GM23338 (cell line): ENCODE measurements at regions not wholly inside any gene's neighbourhood (a gene's known extent, or its start where the extent isn't known, plus 50 kb on each side); places are given as distances from the start of the nearest gene placed in this dataset.

Experiments used
- ATAC-seq: fragments of 200-7000 bp; cut with Tn5 transposase; 3 replicates; pipeline ENCODE4 v1.9.1; 2020
- DNase-seq: peaks from one replicate; pipeline ENCODE4 v3.0.0-alpha.2; 2015; ENCODE audit warnings: low spot score
- H2AFZ ChIP-seq: fragments of 200-600 bp; sonication (generic); 2 replicates; pipeline ENCODE4 v1.8.0; 2016; ENCODE audit warnings: antibody characterized with exemption, mild to moderate bottlenecking, moderate library complexity
- H3F3A ChIP-seq: fragments of 200-600 bp; sonication (generic); replicated peaks from 2 replicates; pipeline ENCODE4 v1.8.0; 2017; ENCODE audit warnings: antibody characterized with exemption, mixed run types, low read depth
- H3K27ac ChIP-seq: fragments of 200-600 bp; sonication (generic); 2 replicates; pipeline ENCODE4 v1.6.1; 2016; ENCODE audit warnings: low read depth
- H3K27me3 ChIP-seq: fragments of 200-600 bp; sonication (generic); 2 replicates; pipeline ENCODE4 v1.8.0; 2016; ENCODE audit warnings: mild to moderate bottlenecking, mixed run types, moderate library complexity; ENCODE audit not compliant: insufficient read depth
- H3K36me3 ChIP-seq: fragments of 200-600 bp; sonication (generic); 2 replicates; pipeline ENCODE4 v1.8.0; 2016; ENCODE audit warnings: mild to moderate bottlenecking; ENCODE audit not compliant: insufficient read depth
- H3K4me1 ChIP-seq: fragments of 200-600 bp; sonication (generic); 2 replicates; pipeline ENCODE4 v1.8.0; 2016; ENCODE audit warnings: mild to moderate bottlenecking, moderate library complexity; ENCODE audit not compliant: insufficient read depth
- H3K4me2 ChIP-seq: fragments of 200-600 bp; sonication (generic); 2 replicates; pipeline ENCODE4 v1.7.1; 2017; ENCODE audit warnings: mixed run types
- H3K4me3 ChIP-seq: fragments of 200-600 bp; sonication (generic); 2 replicates; pipeline ENCODE4 v1.6.1; 2016; ENCODE audit warnings: mixed run types
- H3K79me2 ChIP-seq: fragments of 200-600 bp; sonication (generic); replicated peaks from 2 replicates; pipeline ENCODE4 v1.8.0; 2017; ENCODE audit warnings: mild to moderate bottlenecking; ENCODE audit not compliant: insufficient read depth
- H3K9me2 ChIP-seq: fragments of 200-600 bp; sonication (generic); 2 replicates; pipeline ENCODE4 v1.8.0; 2017; ENCODE audit not compliant: insufficient read depth
- H4K20me1 ChIP-seq: fragments of 200-600 bp; sonication (generic); replicated peaks from 2 replicates; pipeline ENCODE4 v1.8.0; 2017; ENCODE audit warnings: mild to moderate bottlenecking; ENCODE audit not compliant: insufficient read depth
- H3K27ac Mint-ChIP-seq: 2 replicates; pipeline ENCODE4 v1.8.0; 2020; ENCODE audit warnings: inconsistent platforms, mild to moderate bottlenecking, moderate library complexity, mixed read lengths
- H3K27me3 Mint-ChIP-seq: 3 replicates; pipeline ENCODE4 v1.8.0; 2022; ENCODE audit warnings: low read depth, mild to moderate bottlenecking, moderate library complexity, mixed read lengths, inconsistent platforms; ENCODE audit not compliant: insufficient read depth, poor library complexity
- H3K36me3 Mint-ChIP-seq: 3 replicates; pipeline ENCODE4 v1.8.0; 2021; ENCODE audit warnings: low read depth, mild to moderate bottlenecking, inconsistent platforms, moderate library complexity, mixed read lengths
- H3K4me1 Mint-ChIP-seq: 3 replicates; pipeline ENCODE4 v1.8.0; 2020; ENCODE audit warnings: mild to moderate bottlenecking, inconsistent platforms, mixed read lengths
- H3K4me3 Mint-ChIP-seq: 3 replicates; pipeline ENCODE4 v1.8.0; 2021; ENCODE audit warnings: moderate library complexity, mild to moderate bottlenecking, inconsistent platforms, mixed read lengths
- H3K9me3 Mint-ChIP-seq: 3 replicates; pipeline ENCODE4 v1.8.0; 2020; ENCODE audit warnings: moderate library complexity, mild to moderate bottlenecking, inconsistent platforms, mixed read lengths
- CREB1 ChIP-seq: fragments of 250-450 bp; sonication (Bioruptor Pico); IDR thresholded peaks from 2 replicates; pipeline ENCODE4 v1.5.0; 2020; ENCODE audit warnings: low read depth, mild to moderate bottlenecking, moderate library complexity
- CTCF ChIP-seq, 2 experiments: fragments of 200-600 bp in 1 of 2; sonication (generic) in 1 of 2; conservative IDR thresholded peaks; 2 replicates each; pipeline versions ENCODE4 v1.5.1 to v1.6.1; 2016 to 2017; ENCODE audit warnings: antibody characterized with exemption in 2 of 2, low read depth in 2 of 2, mild to moderate bottlenecking in 2 of 2, moderate library complexity in 1 of 2
- ETS1 ChIP-seq: IDR thresholded peaks from 2 replicates; pipeline ENCODE4 v1.6.1; 2016; ENCODE audit warnings: antibody characterized with exemption
- EZH2 ChIP-seq: fragments of 200-600 bp; sonication (generic); IDR thresholded peaks from one replicate; pipeline ENCODE4 v1.8.0; 2017; ENCODE audit warnings: antibody characterized with exemption, mild to moderate bottlenecking, low read depth; ENCODE audit not compliant: unreplicated experiment
- NANOG ChIP-seq: IDR thresholded peaks from 2 replicates; pipeline ENCODE4 v1.6.1; 2016; ENCODE audit warnings: antibody characterized with exemption, borderline replicate concordance
- POLR2AphosphoS5 ChIP-seq: IDR thresholded peaks from 2 replicates; pipeline ENCODE4 v1.6.1; 2016; ENCODE audit warnings: antibody characterized with exemption, low read depth
- REST ChIP-seq: IDR thresholded peaks from one replicate; pipeline ENCODE4 v1.6.1; 2018; ENCODE audit warnings: antibody characterized with exemption; ENCODE audit not compliant: unreplicated experiment
- STAT1 ChIP-seq: IDR thresholded peaks from one replicate; pipeline ENCODE4 v1.6.1; 2016; ENCODE audit warnings: antibody characterized with exemption; ENCODE audit not compliant: unreplicated experiment
- ZNF114 ChIP-seq: fragments of 250-450 bp; sonication (Bioruptor Pico); IDR thresholded peaks from 2 replicates; pipeline ENCODE4 v1.5.0; 2020; ENCODE audit warnings: mild to moderate bottlenecking, moderate library complexity
- ZNF331 ChIP-seq: fragments of 250-450 bp; sonication (Bioruptor Pico); IDR thresholded peaks from 2 replicates; pipeline ENCODE4 v1.5.0; 2020; ENCODE audit warnings: low read depth, mild to moderate bottlenecking, moderate library complexity
- TF ChIP-seq, protein P1 (sequence below): fragments of 250-450 bp; sonication (Bioruptor Pico); IDR thresholded peaks from 2 replicates; pipeline ENCODE4 v1.5.0; 2020; ENCODE audit warnings: mild to moderate bottlenecking, moderate library complexity

DNA sequence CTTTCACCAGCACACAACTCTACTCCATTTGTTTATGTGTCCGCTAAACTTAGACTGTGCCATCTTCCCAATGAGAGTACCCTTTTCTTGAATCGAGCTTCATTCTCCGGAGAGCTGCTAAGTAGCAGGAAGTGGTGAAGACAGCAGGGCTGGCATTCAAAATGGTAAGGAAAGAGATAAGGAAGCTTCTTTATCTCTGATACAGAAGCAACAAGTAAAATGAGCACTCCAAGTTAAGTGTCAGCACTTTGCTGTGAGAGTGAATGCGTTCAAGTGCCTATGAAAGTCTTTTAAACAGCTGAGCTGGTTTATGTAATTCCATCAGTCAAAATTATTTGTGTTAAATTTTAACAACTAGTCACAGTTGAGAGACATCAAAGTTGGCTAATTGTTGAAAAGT lies 386.8 kb upstream of the PTPRD start (continued):
- TF ChIP-seq, protein P1, sequence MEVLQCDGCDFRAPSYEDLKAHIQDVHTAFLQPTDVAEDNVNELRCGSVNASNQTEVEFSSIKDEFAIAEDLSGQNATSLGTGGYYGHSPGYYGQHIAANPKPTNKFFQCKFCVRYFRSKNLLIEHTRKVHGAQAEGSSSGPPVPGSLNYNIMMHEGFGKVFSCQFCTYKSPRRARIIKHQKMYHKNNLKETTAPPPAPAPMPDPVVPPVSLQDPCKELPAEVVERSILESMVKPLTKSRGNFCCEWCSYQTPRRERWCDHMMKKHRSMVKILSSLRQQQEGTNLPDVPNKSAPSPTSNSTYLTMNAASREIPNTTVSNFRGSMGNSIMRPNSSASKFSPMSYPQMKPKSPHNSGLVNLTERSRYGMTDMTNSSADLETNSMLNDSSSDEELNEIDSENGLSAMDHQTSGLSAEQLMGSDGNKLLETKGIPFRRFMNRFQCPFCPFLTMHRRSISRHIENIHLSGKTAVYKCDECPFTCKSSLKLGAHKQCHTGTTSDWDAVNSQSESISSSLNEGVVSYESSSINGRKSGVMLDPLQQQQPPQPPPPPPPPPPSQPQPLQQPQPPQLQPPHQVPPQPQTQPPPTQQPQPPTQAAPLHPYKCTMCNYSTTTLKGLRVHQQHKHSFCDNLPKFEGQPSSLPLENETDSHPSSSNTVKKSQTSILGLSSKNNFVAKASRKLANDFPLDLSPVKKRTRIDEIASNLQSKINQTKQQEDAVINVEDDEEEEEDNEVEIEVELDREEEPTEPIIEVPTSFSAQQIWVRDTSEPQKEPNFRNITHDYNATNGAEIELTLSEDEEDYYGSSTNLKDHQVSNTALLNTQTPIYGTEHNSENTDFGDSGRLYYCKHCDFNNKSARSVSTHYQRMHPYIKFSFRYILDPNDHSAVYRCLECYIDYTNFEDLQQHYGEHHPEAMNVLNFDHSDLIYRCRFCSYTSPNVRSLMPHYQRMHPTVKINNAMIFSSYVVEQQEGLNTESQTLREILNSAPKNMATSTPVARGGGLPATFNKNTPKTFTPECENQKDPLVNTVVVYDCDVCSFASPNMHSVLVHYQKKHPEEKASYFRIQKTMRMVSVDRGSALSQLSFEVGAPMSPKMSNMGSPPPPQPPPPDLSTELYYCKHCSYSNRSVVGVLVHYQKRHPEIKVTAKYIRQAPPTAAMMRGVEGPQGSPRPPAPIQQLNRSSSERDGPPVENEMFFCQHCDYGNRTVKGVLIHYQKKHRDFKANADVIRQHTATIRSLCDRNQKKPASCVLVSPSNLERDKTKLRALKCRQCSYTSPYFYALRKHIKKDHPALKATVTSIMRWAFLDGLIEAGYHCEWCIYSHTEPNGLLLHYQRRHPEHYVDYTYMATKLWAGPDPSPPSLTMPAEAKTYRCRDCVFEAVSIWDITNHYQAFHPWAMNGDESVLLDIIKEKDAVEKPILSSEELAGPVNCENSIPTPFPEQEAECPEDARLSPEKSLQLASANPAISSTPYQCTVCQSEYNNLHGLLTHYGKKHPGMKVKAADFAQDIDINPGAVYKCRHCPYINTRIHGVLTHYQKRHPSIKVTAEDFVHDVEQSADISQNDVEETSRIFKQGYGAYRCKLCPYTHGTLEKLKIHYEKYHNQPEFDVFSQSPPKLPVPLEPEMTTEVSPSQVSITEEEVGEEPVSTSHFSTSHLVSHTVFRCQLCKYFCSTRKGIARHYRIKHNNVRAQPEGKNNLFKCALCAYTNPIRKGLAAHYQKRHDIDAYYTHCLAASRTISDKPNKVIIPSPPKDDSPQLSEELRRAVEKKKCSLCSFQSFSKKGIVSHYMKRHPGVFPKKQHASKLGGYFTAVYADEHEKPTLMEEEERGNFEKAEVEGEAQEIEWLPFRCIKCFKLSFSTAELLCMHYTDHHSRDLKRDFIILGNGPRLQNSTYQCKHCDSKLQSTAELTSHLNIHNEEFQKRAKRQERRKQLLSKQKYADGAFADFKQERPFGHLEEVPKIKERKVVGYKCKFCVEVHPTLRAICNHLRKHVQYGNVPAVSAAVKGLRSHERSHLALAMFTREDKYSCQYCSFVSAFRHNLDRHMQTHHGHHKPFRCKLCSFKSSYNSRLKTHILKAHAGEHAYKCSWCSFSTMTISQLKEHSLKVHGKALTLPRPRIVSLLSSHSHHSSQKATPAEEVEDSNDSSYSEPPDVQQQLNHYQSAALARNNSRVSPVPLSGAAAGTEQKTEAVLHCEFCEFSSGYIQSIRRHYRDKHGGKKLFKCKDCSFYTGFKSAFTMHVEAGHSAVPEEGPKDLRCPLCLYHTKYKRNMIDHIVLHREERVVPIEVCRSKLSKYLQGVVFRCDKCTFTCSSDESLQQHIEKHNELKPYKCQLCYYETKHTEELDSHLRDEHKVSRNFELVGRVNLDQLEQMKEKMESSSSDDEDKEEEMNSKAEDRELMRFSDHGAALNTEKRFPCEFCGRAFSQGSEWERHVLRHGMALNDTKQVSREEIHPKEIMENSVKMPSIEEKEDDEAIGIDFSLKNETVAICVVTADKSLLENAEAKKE (CRISPR knock-in tag): no peak
- no peak for TF ChIP-seq ZNF114
- TF ChIP-seq ZNF331: no peak
- TF ChIP-seq NANOG: no peak
- TF ChIP-seq CTCF (conservative IDR thresholded peaks at IDR 0.05; ENCODE audit: low read depth in 2 of 2): no peak
- TF ChIP-seq POLR2AphosphoS5: no peak

DNA sequence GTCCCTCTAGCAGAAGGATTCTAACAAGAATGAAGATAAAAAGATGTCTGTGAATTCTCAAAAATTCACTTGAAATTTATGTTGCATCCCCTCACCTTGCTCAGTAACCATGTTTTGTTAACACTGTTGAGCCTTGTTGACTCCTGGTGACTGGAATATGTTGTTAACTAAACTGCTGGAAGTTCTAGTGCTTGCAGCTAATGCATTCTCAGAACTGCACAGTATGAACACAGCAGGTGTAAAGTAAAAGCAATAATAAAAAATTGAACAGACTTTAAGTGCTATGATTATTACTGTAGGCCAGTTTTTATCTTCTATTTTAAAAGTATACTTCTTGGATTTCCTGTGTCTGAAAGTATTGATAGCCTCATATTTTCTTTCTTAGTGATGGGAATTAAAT lies 388.7 kb upstream of the PTPRD start:
- DNase-seq (no peak), ATAC-seq (no peak)
- no peaks in the 10 kb centered on the region for H3K27me3 Mint-ChIP-seq
- no peaks in the 10 kb centered on the region for H3K36me3 ChIP-seq
- H3K36me3 Mint-ChIP-seq: no peaks in the 10 kb centered on the region
- no peak overlapping the region for H3K27ac ChIP-seq
- H4K20me1 ChIP-seq: no peaks in the 10 kb centered on the region
- H3F3A ChIP-seq: no peaks in the 10 kb centered on the region
- no peak overlapping the region for H3K27ac Mint-ChIP-seq
- TF ChIP-seq REST (no peak), CREB1 (CRISPR knock-in tag) (no peak), ZNF114 (no peak), EZH2 (no peak), CTCF (conservative IDR thresholded peaks at IDR 0.05; ENCODE audit: low read depth in 2 of 2) (no peak), POLR2AphosphoS5 (no peak), ETS1 (no peak), ZNF331 (no peak), STAT1 (no peak)
- H2AFZ ChIP-seq: no peak overlapping the region
- no peaks in the 10 kb centered on the region for H3K79me2 ChIP-seq
- no peak overlapping the region for H3K4me2 ChIP-seq
- H3K4me3 Mint-ChIP-seq: no peak overlapping the region
- H3K4me3 ChIP-seq: no peak overlapping the region
- no peaks in the 10 kb centered on the region for H3K9me3 Mint-ChIP-seq
- H3K4me1 Mint-ChIP-seq: no peaks in the 10 kb centered on the region
- H3K9me2 ChIP-seq: no peaks in the 10 kb centered on the region
- H3K27me3 ChIP-seq: no peaks in the 10 kb centered on the region
- no peaks in the 10 kb centered on the region for H3K4me1 ChIP-seq
